A549 (cell line): ENCODE measurements at regions not wholly inside any gene's neighbourhood (a gene's known extent, or its start where the extent isn't known, plus 50 kb on each side); places are given as distances from the start of the nearest gene placed in this dataset.

Experiments used
- ATAC-seq, 2 experiments: fragments of 200-7000 bp in 1 of 2; fragments of >200 bp in 1 of 2; cut with Nextera tagmentation in 1 of 2; cut with Tn5 transposase in 1 of 2; 3 replicates each; pipeline versions ENCODE4 v1.8.0 to v1.9.1; 2018 to 2020; ENCODE audit warnings: mild to moderate bottlenecking in 1 of 2, moderate library complexity in 1 of 2
- CTCF ChIA-PET: fragments of 300-600 bp; sonication (Branson Sonifier 250); formaldehyde crosslinking; extraction: SDS; loops from one replicate; lab custom pipeline; 2021; ENCODE audit warnings: antibody characterized with exemption, inconsistent platforms; lab: Yijun Ruan, JAX
- POLR2A ChIA-PET: fragments of 350-600 bp; formaldehyde crosslinking; extraction: SDS; loops from one replicate; lab custom pipeline; 2021; ENCODE audit warnings: antibody characterized with exemption, inconsistent platforms; lab: Yijun Ruan, JAX
- DNase-seq, 2 experiments: peaks; one replicate each; pipeline versions ENCODE4 v3.0.0 to v3.0.0-alpha.2; 2011 to 2016; ENCODE audit warnings: low read depth in 1 of 2, low spot score in 1 of 2
- FAIRE-seq: peaks from 2 replicates; lab custom pipeline; 2011; peaks lifted over from hg19 to GRCh38; lab: Jason Lieb, UNC
- H3K27ac ChIP-seq, 2 experiments: fragments of >200 bp; sonication (Bioruptor Twin); formaldehyde crosslinking; 3 replicates each; pipeline ENCODE4 v1.5.1; 2016 to 2017
- H3K4me1 ChIP-seq: fragments of >200 bp; sonication (Bioruptor Twin); formaldehyde crosslinking; 3 replicates; pipeline ENCODE4 v1.6.1; 2016
- H3K4me2 ChIP-seq: fragments of >200 bp; sonication (Bioruptor Twin); formaldehyde crosslinking; 3 replicates; pipeline ENCODE4 v1.6.1; 2016
- H3K4me3 ChIP-seq: fragments of >200 bp; sonication (Bioruptor Twin); formaldehyde crosslinking; 3 replicates; pipeline ENCODE4 v1.5.1; 2016
- H3K9me3 ChIP-seq: fragments of >200 bp; sonication (Bioruptor Twin); formaldehyde crosslinking; 3 replicates; pipeline ENCODE4 v1.6.1; 2016
- BCL3 ChIP-seq: fragments of >200 bp; sonication (Bioruptor Twin); formaldehyde crosslinking; IDR thresholded peaks from 3 replicates; pipeline ENCODE4 v1.6.1; 2016
- CEBPB ChIP-seq, 2 experiments: fragments of >200 bp in 1 of 2; sonication (Bioruptor Twin) in 1 of 2; formaldehyde crosslinking in 1 of 2; IDR thresholded peaks; 2 replicates each; pipeline ENCODE4 v1.6.1; 2012 to 2016
- CHD2 ChIP-seq: fragments of 150-350 bp; IDR thresholded peaks from 2 replicates; pipeline ENCODE4 v1.6.1; 2014; ENCODE audit warnings: low read length; ENCODE audit not compliant: partially characterized antibody
- CHD4 ChIP-seq: fragments of 200-600 bp; sonication (generic); IDR thresholded peaks from 2 replicates; pipeline ENCODE4 v1.6.1; 2016; ENCODE audit warnings: antibody characterized with exemption, mild to moderate bottlenecking, borderline replicate concordance
- CTCF ChIP-seq: fragments of >200 bp; sonication (Bioruptor Twin); formaldehyde crosslinking; IDR thresholded peaks from 3 replicates; pipeline ENCODE4 v1.5.1; 2016
- EHMT2 ChIP-seq: fragments of 200-600 bp; sonication (generic); IDR thresholded peaks from 2 replicates; pipeline ENCODE4 v1.6.1; 2016; ENCODE audit warnings: antibody characterized with exemption, low read depth, mild to moderate bottlenecking, moderate library complexity
- ESRRA ChIP-seq: fragments of 150-350 bp; IDR thresholded peaks from 2 replicates; pipeline ENCODE4 v1.6.1; 2014; ENCODE audit warnings: mild to moderate bottlenecking, low read length, borderline replicate concordance
- GATA3 ChIP-seq: IDR thresholded peaks from 2 replicates; pipeline ENCODE4 v1.6.1; 2012; ENCODE audit warnings: borderline replicate concordance
- HMGXB4 ChIP-seq: fragments of 250-450 bp; sonication (Bioruptor Pico); IDR thresholded peaks from 2 replicates; pipeline ENCODE4 v1.5.0; 2021; ENCODE audit warnings: mild to moderate bottlenecking, moderate library complexity, borderline replicate concordance
- HOXA7 ChIP-seq: fragments of 250-450 bp; sonication (Bioruptor Pico); IDR thresholded peaks from 2 replicates; pipeline ENCODE4 v1.5.0; 2020; ENCODE audit warnings: mild to moderate bottlenecking, moderate library complexity
- HOXB5 ChIP-seq: fragments of 250-450 bp; sonication (Bioruptor Pico); IDR thresholded peaks from 2 replicates; pipeline ENCODE4 v1.5.0; 2020; ENCODE audit warnings: mild to moderate bottlenecking, moderate library complexity
- JUNB ChIP-seq: fragments of >200 bp; sonication (Bioruptor Twin); formaldehyde crosslinking; IDR thresholded peaks from 2 replicates; pipeline ENCODE4 v1.6.1; 2016
- KDM1A ChIP-seq: fragments of 200-600 bp; sonication (generic); IDR thresholded peaks from 2 replicates; pipeline ENCODE4 v1.6.1; 2016; ENCODE audit warnings: low read depth, mild to moderate bottlenecking
- KDM5A ChIP-seq: fragments of 200-600 bp; sonication (generic); IDR thresholded peaks from 2 replicates; pipeline ENCODE4 v1.6.1; 2016; ENCODE audit warnings: antibody characterized with exemption, mild to moderate bottlenecking
- MAFK ChIP-seq: fragments of 450-650 bp; IDR thresholded peaks from 2 replicates; pipeline ENCODE4 v1.6.1; 2014; ENCODE audit not compliant: partially characterized antibody
- MYC ChIP-seq: IDR thresholded peaks from 2 replicates; pipeline ENCODE4 v1.6.1; 2012; ENCODE audit warnings: mild to moderate bottlenecking, inconsistent platforms, low read length, improper control_type of control experiment, borderline replicate concordance
- NPAS2 ChIP-seq: fragments of 250-450 bp; sonication (Bioruptor Pico); IDR thresholded peaks from 2 replicates; pipeline ENCODE4 v1.8.0; 2022; ENCODE audit warnings: mild to moderate bottlenecking, moderate library complexity, borderline replicate concordance
- POLR2AphosphoS2 ChIP-seq: conservative IDR thresholded peaks from 2 replicates; pipeline ENCODE4 v1.6.1; 2012; ENCODE audit warnings: low read length, improper control_type of control experiment, inconsistent platforms
- RAD21 ChIP-seq, 2 experiments: fragments of >200 bp in 1 of 2; sonication (Bioruptor Twin) in 1 of 2; formaldehyde crosslinking in 1 of 2; IDR thresholded peaks in 1 of 2; conservative IDR thresholded peaks in 1 of 2; 2 replicates in 1 of 2; 3 replicates in 1 of 2; pipeline ENCODE4 v1.6.1; 2012 to 2018; ENCODE audit warnings: inconsistent platforms in 1 of 2
- RARB ChIP-seq: fragments of 250-450 bp; sonication (Bioruptor Pico); IDR thresholded peaks from 2 replicates; pipeline ENCODE4 v1.8.0; 2021; ENCODE audit warnings: mild to moderate bottlenecking, moderate library complexity
- RCOR1 ChIP-seq: fragments of 150-350 bp; IDR thresholded peaks from 2 replicates; pipeline ENCODE4 v1.6.1; 2014; ENCODE audit warnings: antibody characterized with exemption, low read length, low read depth
- RFX5 ChIP-seq: fragments of 450-650 bp; IDR thresholded peaks from 2 replicates; pipeline ENCODE4 v1.7.1; 2014; ENCODE audit warnings: antibody characterized with exemption, mild to moderate bottlenecking, moderate library complexity
- RNF2 ChIP-seq: fragments of 200-600 bp; sonication (generic); IDR thresholded peaks from 2 replicates; pipeline ENCODE4 v1.6.1; 2016; ENCODE audit warnings: low read depth, mild to moderate bottlenecking, antibody characterized with exemption, moderate library complexity, borderline replicate concordance
- SMC3 ChIP-seq: fragments of >200 bp; sonication (Bioruptor Twin); formaldehyde crosslinking; IDR thresholded peaks from 3 replicates; pipeline ENCODE4 v1.6.1; 2018; ENCODE audit warnings: inconsistent platforms
- ZC3H11A ChIP-seq: fragments of 450-650 bp; IDR thresholded peaks from 2 replicates; pipeline ENCODE4 v1.6.1; 2014; ENCODE audit warnings: antibody characterized with exemption, mild to moderate bottlenecking
- ZFP36 ChIP-seq: fragments of 450-650 bp; IDR thresholded peaks from 2 replicates; pipeline ENCODE4 v1.6.1; 2014; ENCODE audit warnings: borderline replicate concordance; ENCODE audit not compliant: partially characterized antibody
- ZSCAN20 ChIP-seq: fragments of 250-450 bp; sonication (Bioruptor Pico); IDR thresholded peaks from 2 replicates; pipeline ENCODE4 v1.8.0; 2022; ENCODE audit warnings: mild to moderate bottlenecking, moderate library complexity
- WGBS: methylation state at CpG from one replicate; pipeline ENCODE4 v1.1.6; 2017; ENCODE audit errors: missing lambda C conversion rate; 5-methylcytosine and 5-hydroxymethylcytosine counted together

- H3K4me2 ChIP-seq, result no peak overlapping the region
- no peak for ATAC-seq
- ChIA-PET POLR2A (no interaction called here), CTCF (no interaction called here)
- H3K4me3 ChIP-seq, result no peak overlapping the region
- WGBS, result 37% methylated on average over 3 of the region's 3 CpGs
- H3K9me3 ChIP-seq, result peaks cover 4% of the 10 kb centered on the region; the same call in 1 of the 3 replicates
- TF ChIP-seq HOXA7 (CRISPR knock-in tag) (no peak), GATA3 (no peak), MYC (no peak), CHD2 (no peak), HOXB5 (CRISPR knock-in tag) (no peak), RCOR1 (no peak), ZC3H11A (no peak), EHMT2 (no peak), CTCF (no peak), BCL3 (no peak), ZSCAN20 (CRISPR knock-in tag) (no peak)
- no peak for FAIRE-seq
- H3K27ac ChIP-seq, result no peak overlapping the region
- no peak for DNase-seq
- H3K4me1 ChIP-seq, result no peaks in the 10 kb centered on the region
These were observed 734.0 kb upstream of the GCFC2 start for GRCh38 chr2:76444732-76445131.

- ATAC-seq (no peak), DNase-seq (no peak), FAIRE-seq (no peak)
- no peak overlapping the region for H3K4me2 ChIP-seq
- 57% methylated on average over 3 of the region's 3 CpGs for WGBS
- H3K4me3 ChIP-seq, result no peak overlapping the region
- ChIA-PET CTCF (no interaction called here), POLR2A (no interaction called here)
- no peaks in the 10 kb centered on the region for H3K4me1 ChIP-seq
- no peak overlapping the region for H3K27ac ChIP-seq
- TF ChIP-seq KDM1A, result no peak
- no peak for TF ChIP-seq RFX5
- TF ChIP-seq RARB, result no peak
- no peak for TF ChIP-seq BCL3
- no peak for TF ChIP-seq CEBPB (IDR thresholded peaks at IDR 0.05)
- no peak for TF ChIP-seq JUNB
- no peak for TF ChIP-seq ESRRA
- TF ChIP-seq RNF2, result no peak
- TF ChIP-seq KDM5A, result no peak
- TF ChIP-seq ZC3H11A, result no peak
- peaks cover 6% of the 10 kb centered on the region; the same call in 1 of the 3 replicates for H3K9me3 ChIP-seq
These were observed 726.8 kb upstream of the GCFC2 start for GRCh38 chr2:76437564-76437963.

GRCh38 chr2:76429374-76429773, 718.7 kb upstream of the GCFC2 start:
- no peak overlapping the region for H3K27ac ChIP-seq
- ATAC-seq (no peak), DNase-seq (no peak), FAIRE-seq (no peak)
- WGBS, result 3% methylated on average over 2 of the region's 2 CpGs
- ChIA-PET CTCF (no interaction called here), POLR2A (no interaction called here)
- no peak overlapping the region for H3K4me2 ChIP-seq
- H3K9me3 ChIP-seq, result 0 out of 3 replicates have a peak, but pooled peaks cover 7% of the 10 kb centered on the region
- no peak overlapping the region for H3K4me3 ChIP-seq
- no peaks in the 10 kb centered on the region for H3K4me1 ChIP-seq
- TF ChIP-seq ZFP36 (no peak), NPAS2 (CRISPR knock-in tag) (no peak), CTCF (no peak), RAD21 (conservative IDR thresholded peaks at IDR 0.05 in 1 of 2, IDR thresholded peaks at IDR 0.05 in 1 of 2) (no peak), HMGXB4 (CRISPR knock-in tag) (no peak), CHD4 (no peak), HOXA7 (CRISPR knock-in tag) (no peak), MAFK (no peak), RNF2 (no peak), RCOR1 (no peak), JUNB (no peak), POLR2AphosphoS2 (no peak), SMC3 (no peak)
